ENCODE measurements at regions not wholly inside any gene's neighbourhood (a gene's known extent, or its start where the extent isn't known, plus 50 kb on each side); places are given as distances from the start of the nearest gene placed in this dataset.

- no peak for DNase-seq (ENCODE audit: low read depth in 2 of 2, low spot score in 1 of 2)
Measured at GRCh38 chr6:169048185-169048864, 205.3 kb downstream of the THBS2 start.

DNA sequence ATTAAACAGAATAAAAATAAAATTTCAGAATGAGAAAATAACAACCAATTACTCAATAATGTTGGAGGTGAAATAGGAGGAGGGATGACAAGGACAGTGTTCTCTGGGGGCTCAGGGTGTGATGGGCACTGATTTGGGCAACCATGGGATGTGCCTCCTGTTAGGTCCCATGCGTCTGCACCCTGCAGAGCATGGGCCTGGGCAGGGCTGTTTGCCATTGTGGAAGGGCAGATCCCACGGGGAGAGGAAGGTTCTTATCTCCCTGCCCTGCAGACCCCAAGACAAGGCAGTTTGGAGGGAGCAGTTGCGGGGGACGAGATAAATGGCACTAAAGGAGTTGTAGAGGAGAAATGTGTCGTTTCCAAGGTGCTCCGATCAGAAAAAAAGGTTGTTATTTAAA lies 206.3 kb downstream of the THBS2 start:
- DNase-seq (ENCODE audit: low read depth in 2 of 2, low spot score in 1 of 2), result no peak

GRCh38 chr6:169046483-169047192 lies 207.0 kb downstream of the THBS2 start:
- no peak for DNase-seq (ENCODE audit: low read depth in 2 of 2, low spot score in 1 of 2)

DNA sequence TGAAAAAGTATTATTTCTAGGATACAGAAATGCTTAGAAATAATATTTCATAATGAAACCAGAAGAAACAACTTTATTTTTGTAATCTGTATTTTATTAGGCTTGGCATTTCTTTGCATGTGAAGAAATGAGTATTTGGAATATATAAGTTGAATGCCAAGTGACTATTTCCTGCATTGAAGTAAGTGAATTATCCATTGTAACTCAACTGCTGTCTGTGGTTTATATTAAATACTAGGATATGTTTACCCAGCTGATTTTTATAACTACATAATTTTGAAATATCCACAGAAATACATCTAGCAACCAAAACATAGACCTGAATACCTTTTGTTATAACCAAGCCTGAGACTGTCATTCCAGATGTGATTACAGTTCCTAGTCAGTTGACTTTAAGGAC lies 207.6 kb downstream of the THBS2 start:
- no peak for DNase-seq (ENCODE audit: low read depth in 2 of 2, low spot score in 1 of 2)

DNA sequence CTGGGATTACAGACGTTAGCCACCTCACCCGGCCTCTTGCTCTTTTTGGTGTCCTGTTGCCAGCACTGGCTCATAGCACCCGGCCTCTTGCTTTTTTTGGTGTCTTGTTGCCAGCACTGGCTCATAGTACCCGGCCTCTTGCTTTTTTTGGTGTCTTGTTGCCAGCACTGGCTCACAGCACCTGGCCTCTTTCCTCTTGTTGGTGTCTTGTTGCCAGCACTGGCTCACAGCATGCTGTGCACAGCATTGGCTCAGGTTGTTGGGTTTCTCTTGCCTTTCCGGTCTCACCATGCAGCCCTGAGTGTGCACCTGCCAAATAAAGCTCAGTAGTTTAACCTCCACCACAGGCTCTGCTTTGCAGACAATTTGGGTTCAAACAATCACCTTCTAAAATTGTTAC lies 208.2 kb downstream of the THBS2 start:
- no peak for DNase-seq (ENCODE audit: low read depth in 2 of 2, low spot score in 1 of 2)

DNA sequence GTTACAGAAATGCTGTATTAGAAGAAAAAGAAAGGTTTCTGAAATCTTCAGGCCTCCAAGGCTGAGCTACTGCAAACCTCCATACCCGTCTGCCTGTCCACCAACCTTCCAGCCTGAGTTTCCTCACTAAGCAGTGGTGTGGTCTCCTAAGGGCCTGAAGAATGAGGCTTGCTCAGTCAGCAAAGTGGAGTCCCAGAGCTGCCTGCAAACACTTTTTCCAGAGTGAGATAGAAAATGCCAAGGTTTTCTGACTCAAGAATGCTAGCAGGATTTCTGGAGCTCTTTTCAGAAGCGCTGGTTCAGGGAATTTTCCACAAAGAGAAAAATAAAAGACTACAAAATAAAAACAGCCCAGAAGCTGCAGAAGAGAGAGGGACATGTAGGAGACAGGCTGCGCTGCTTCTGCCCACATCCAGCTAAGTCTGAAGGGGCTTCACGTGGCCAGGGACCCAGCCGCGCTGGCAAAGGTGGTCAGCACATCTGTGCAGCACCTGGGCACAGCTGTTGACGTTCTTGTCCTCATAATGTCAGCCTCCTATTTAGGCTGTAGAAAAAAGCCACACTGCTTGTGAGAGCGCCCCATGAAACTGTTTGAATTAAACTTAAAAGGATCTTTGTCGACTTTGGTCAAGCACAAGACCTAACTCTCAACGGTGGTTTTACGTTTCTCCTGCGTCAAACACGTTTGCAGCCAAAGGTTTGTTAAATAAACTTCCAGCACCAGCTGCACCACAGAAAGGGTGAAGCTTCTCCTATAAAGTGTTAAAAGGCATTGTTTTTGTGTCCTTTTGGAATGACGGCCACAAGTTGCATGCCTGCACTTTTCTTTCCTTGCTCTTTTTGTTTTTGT lies 209.0 kb downstream of the THBS2 start:
- DNase-seq (ENCODE audit: low read depth in 2 of 2, low spot score in 1 of 2), result no peak

DNA sequence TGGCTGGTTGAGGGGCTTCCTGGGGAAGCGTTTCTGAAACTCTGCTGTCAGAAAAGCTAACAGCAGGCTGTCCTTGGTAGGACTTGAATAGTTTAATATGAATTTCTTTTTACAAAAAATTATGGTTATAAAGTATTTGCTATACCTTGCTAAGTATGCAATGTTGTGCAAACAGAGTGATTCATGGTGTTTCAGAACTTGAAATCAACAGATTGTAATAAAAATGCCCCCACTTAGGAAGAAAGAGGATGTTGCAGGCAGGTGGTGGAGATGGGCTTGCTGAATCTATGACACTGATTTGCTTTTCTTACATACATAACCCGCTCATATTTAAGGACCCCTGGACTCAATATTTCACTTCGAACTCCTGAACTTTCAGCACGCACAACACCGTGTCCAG lies 211.6 kb downstream of the THBS2 start:
- no peak for DNase-seq (ENCODE audit: low read depth in 2 of 2, low spot score in 1 of 2)

GRCh38 chr6:169041078-169041477 lies 212.6 kb downstream of the THBS2 start:
- no peak for DNase-seq (ENCODE audit: low read depth in 2 of 2, low spot score in 1 of 2)

DNA sequence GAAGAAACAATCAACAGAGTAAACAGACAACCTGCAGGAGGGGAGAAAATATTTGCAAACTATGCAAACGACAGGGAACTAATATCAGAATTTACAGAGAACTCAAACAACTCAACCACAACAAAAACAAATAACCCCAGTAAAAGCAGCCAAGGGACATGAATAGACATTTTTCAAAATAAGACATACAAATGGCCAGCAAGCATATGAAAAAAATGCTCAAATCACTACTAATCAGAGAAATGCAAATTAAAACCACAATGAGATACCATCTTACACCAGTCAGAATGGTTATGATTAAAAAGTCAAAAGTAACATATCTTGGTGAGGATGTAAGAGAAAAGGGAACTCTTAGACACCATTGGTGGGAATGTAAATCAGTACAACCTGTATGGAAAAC lies 215.0 kb downstream of the THBS2 start:
- no peak for DNase-seq (ENCODE audit: low read depth in 2 of 2, low spot score in 1 of 2)

DNA sequence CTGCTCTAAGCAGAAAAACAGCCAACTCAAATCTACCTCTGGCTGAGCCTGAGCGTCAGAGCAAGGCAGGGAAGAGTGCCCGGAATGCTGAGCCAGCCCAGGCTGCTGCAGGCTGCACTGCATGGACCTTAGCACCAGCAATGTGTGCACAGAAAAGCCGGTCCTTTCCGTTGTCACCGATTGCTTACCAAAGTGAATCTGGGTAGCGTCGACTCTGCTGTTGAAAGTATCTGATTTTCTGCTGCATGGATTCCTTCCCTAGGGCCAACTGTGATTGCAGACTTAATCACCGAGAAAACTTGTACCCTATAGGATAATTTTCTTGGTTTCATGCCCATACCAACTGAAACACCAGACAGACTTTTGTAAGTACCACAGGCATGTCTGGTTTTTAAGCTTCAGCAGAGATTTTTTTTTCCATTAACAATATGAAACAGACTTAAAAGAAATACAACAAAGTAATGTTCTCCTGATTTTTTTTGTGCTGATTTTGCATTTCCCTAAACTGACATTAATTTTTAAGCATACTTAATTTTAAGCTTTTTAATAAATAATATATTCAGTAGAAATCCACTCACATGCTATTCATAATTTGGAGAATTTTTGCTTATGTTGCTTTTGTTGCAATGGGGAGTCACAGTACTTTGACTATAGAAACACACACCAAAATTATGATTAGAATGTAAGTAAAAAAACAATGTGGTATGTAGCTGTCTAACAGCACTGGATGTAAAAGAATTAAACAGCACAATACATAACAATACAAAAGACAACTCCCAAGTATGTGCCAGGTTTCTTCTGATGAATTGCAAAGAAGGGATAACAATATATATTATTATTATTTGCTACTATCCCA lies 218.0 kb downstream of the THBS2 start:
- no peak for DNase-seq (ENCODE audit: low read depth in 2 of 2, low spot score in 1 of 2)

DNA sequence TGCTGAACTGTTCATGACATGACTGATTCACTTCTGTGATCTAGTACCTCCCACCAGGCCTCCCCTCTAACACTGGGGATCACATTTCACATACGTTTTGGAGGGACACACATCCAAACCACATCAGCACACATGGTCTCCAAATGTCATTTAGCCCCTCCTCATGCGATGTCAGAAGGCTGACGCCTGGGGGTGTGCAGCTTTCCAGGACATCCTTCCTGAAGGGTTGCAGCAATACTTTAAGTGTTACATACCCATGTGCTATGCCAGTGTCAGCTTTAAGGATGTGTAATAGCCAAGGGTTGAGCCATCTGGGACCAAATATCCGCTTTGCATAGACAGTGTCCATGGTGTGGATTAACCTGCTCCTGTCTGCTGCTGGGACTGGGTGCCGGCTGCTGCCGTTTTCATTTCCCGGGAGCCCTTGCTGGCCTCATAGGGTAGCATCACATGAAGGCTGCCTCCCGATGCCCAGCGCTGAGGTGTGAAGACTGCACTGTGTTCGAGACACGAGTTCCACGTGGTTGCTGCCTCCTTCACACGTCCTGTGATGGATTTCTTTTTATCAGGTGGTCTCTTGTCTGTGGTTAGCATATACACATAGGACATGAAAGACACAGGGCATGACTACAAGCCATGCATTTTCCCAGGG lies 219.0 kb downstream of the THBS2 start:
- DNase-seq (ENCODE audit: low read depth in 2 of 2, low spot score in 1 of 2), result no peak

GRCh38 chr6:169029861-169030260 lies 223.8 kb downstream of the THBS2 start:
- no peak for DNase-seq (ENCODE audit: low read depth in 2 of 2, low spot score in 1 of 2)

GRCh38 chr6:169028343-169028742 lies 225.3 kb downstream of the THBS2 start:
- DNase-seq (ENCODE audit: low read depth in 2 of 2, low spot score in 1 of 2), result no peak

DNA sequence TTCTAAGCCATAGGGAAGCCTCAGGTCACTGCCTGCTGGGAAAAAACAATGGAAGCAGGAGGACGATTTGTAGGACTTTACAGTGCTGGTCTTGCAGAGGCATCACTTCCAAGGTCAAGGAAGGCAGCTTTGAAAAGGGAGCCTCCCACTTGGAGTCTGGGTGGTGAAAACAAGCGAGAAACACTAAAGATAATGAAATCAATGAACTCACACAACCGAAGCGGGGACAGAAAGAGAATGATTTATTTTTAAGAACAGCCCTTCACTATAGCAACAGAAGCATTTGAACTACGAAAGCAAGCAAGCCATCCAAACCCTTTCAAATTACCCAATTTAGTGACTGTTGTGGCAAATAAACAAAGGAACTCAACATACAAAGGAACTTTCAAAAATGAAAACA lies 227.5 kb downstream of the THBS2 start:
- DNase-seq (ENCODE audit: low read depth in 2 of 2, low spot score in 1 of 2), result no peak

DNA sequence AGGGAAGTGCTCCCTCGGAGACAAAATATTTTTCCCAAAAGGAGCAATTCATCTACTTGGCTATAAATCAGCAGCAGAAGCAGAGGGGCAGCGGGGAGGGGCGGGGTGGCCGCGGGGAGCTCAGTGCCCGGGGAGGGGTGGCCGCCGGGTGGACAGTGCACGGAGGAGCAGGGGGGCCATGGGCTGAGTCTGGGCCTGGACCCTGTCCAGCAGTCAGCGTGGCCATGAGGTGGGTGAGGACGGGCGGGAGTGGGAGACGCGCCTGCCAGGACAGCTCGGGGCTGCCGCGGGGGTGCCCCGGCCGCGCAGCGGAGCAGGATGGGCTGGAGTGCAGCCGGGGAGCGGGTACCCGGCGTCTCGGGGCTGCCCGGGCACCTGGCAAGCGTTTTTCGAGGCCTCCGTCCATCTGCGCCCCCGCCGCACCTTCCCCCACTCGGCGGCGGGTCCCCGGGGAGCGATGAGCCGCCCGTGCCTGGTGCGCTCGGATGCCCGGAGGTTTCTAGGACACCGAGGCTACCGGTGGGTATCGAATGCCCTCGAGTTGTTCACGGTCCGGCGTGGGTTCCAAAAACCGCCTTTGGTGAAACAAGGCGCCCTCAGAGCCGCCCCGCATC lies 229.5 kb downstream of the THBS2 start:
- DNase-seq (ENCODE audit: low read depth in 2 of 2, low spot score in 1 of 2), result no peak

GRCh38 chr6:169023161-169023874 lies 230.3 kb downstream of the THBS2 start:
- DNase-seq (ENCODE audit: low read depth in 2 of 2, low spot score in 1 of 2), result no peak

DNA sequence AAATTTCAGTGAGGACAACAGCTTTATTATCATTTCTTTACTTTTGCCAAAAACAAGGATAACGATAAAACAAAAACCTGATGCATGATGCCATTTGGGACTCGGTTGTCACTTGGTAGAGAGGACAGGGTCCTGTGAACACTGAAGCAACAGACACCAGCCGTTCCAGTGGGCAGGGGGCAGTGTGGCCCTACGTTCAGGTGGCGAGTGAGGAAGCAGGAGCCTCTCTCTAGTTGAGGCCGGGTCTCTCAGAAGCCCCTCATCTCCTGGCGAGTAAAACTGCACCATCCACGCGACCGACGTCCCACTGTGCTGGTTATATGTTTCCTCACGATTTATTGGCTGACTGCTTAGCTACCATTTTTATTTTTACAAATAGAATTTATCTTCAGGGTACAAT lies 231.6 kb downstream of the THBS2 start:
- no peak for DNase-seq (ENCODE audit: low read depth in 2 of 2, low spot score in 1 of 2)

DNA sequence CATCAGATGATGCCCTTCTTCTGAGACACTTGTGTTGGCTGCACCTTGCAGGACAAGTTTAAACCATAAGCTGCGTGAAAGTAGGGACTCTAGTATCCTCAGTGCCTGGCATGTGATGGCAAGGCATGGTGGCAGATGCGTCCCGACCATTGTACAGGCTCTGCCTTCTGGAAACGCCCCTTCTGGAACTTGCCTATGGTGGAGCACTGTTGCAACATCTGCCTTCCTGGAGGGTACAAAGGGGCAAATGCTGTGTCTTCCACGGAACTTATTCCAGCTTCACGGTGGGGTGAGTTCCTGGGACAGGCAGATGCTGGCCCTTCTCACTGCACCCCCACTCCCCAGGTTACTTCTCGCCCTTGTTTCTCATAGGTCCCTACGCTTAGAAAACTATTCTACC lies 232.8 kb downstream of the THBS2 start:
- DNase-seq (ENCODE audit: low read depth in 2 of 2, low spot score in 1 of 2), result no peak

DNA sequence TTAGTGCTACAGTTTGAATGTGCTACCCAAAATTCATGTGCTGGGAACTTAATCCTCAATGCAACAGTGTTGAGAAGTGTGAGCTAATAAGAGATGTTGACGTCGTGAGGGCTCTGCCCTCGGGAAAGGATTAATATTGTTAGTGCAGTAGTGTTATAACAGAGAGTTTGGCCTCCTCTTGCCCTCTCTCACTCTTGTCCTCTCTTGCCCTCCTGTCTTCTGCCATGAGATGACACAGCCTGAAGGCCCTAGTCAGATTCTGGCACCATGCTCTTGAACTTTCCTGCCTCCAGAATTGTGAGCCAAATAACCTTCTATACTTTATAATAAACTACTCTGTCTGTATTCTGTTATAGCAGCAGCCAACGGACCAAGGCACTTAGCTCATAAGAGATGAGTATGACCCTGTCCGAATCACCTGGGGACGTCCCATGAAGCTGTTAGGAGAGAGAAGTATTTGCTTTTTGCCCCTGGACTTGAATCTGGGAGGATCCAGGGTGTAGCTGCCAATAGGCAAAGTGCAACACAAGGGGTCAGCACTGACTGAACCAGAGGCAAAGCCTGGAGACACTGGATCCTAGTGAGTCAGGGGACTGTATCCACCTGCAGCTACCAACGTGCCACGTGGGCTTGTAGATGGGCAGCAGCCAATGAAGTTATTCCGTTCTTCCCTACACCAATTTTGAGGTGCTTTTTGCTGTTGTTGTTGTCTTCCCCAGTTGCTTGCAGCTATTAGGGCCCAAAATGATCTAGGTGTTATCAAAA lies 233.7 kb downstream of the THBS2 start:
- no peak for DNase-seq (ENCODE audit: low read depth in 2 of 2, low spot score in 1 of 2)

Data from stimulated activated CD8-positive, alpha-beta memory T cell treated with anti-CD3 and anti-CD28 coated beads, Interleukin-4, amount 100 ng/mL, for 1 hour (primary cell).